ENCODE measurements at regions not wholly inside any gene's neighbourhood (a gene's known extent, or its start where the extent isn't known, plus 50 kb on each side); places are given as distances from the start of the nearest gene placed in this dataset.

- ChIA-PET POLR2A (ENCODE audit: low non-redundant PET) (no interaction called here), CTCF (interaction anchor here (1.2 kb wide), 1 partner anchor 10 kb away, joined by 4 read pairs; no protein-coding TSS in a partner anchor)
- no peak overlapping the region for H3K27ac ChIP-seq
- DNase-seq (ENCODE audit: low spot score), result no peak
- TF ChIP-seq, protein P1, sequence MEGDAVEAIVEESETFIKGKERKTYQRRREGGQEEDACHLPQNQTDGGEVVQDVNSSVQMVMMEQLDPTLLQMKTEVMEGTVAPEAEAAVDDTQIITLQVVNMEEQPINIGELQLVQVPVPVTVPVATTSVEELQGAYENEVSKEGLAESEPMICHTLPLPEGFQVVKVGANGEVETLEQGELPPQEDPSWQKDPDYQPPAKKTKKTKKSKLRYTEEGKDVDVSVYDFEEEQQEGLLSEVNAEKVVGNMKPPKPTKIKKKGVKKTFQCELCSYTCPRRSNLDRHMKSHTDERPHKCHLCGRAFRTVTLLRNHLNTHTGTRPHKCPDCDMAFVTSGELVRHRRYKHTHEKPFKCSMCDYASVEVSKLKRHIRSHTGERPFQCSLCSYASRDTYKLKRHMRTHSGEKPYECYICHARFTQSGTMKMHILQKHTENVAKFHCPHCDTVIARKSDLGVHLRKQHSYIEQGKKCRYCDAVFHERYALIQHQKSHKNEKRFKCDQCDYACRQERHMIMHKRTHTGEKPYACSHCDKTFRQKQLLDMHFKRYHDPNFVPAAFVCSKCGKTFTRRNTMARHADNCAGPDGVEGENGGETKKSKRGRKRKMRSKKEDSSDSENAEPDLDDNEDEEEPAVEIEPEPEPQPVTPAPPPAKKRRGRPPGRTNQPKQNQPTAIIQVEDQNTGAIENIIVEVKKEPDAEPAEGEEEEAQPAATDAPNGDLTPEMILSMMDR (conservative IDR thresholded peaks at IDR 0.05; ENCODE audit: low read depth), result no peak
Measured at GRCh38 chr5:153209016-153209415, 281.5 kb upstream of the GRIA1 start.

DNA sequence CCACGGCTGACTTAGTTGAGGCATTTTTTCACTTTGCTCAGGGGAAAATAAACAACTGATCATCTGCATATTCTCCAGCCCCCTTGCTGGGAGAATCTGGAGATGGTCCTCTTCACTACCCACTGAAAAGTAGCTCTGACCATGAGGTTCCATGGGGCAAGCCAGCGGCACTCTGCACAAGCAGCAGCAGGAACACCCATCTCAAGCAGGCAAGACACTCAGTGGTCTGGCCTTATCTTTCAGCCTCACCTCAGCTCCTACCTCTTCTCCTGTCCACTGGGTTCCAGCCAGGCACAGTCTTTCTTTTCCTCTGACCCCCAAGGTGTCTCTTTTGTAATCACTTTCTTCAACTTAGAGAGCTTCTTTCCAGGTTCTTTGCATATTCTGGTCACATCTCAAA, 280.8 kb upstream of the GRIA1 start:
- POLR2A ChIA-PET (ENCODE audit: low non-redundant PET), result no interaction called here
- CTCF ChIA-PET, result no interaction called here
- DNase-seq (ENCODE audit: low spot score), result no peak
- TF ChIP-seq, protein P1 (conservative IDR thresholded peaks at IDR 0.05; ENCODE audit: low read depth), result no peak
- no peak overlapping the region for H3K27ac ChIP-seq

DNA sequence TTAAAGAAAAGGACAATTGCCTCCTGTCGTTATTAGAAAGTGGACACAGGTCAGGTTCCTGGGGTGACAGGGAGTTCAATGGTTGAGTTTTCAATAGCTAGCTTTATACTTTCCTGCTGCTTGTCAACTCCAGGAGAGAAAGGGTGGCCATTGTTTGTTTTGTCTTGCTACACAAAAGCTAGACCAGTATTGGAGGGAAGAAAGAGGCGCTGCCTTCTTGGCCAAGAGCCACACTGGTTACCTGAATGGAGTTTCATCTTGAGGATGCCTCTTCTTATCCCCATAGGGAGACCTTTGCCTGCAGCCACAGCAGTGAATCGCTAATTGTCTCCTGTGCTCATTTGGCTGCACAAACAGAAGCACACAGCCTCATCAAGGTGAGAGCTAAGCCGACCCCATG, 279.4 kb upstream of the GRIA1 start:
- TF ChIP-seq, protein P1 (conservative IDR thresholded peaks at IDR 0.05; ENCODE audit: low read depth), result no peak
- ChIA-PET POLR2A (ENCODE audit: low non-redundant PET) (no interaction called here), CTCF (no interaction called here)
- H3K27ac ChIP-seq, result no peak overlapping the region
- DNase-seq (ENCODE audit: low spot score), result no peak

DNA sequence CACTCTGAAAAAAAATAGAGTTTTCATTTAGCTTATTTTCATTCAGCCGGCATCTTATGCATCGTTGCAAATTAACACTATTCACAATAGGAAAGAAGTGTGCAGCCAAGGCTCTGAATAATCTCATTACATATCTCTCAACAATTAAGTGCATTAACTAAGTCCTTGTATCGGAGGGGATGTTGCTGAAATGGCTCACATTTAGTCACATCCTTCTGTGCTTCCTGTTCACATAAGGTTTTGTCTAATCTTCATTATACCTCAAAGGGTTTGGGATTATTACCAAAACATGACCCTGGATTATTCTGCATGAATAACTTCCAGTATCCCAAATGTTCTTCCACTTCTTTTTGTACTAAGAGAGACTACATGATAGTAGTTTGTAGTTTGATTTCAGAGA, 278.0 kb upstream of the GRIA1 start:
- no peak overlapping the region for H3K27ac ChIP-seq
- no peak for DNase-seq (ENCODE audit: low spot score)
- CTCF ChIA-PET, result interaction anchor here (0.5 kb wide), 1 partner anchor 406 kb away, joined by 3 read pairs; no protein-coding TSS in a partner anchor
- POLR2A ChIA-PET (ENCODE audit: low non-redundant PET), result no interaction called here
- TF ChIP-seq, protein P1 (conservative IDR thresholded peaks at IDR 0.05; ENCODE audit: low read depth), result no peak

- ChIA-PET CTCF (interaction anchor here (0.6 kb wide), 1 partner anchor 16 kb away, joined by 3 read pairs; no protein-coding TSS in a partner anchor), POLR2A (ENCODE audit: low non-redundant PET) (no interaction called here)
- peak; percentile 91 for DNase-seq (ENCODE audit: low spot score)
- TF ChIP-seq, protein P1 (conservative IDR thresholded peaks at IDR 0.05; ENCODE audit: low read depth), result no peak
- peak overlapping the region; percentile 60; the same call in 1 of the 2 replicates for H3K27ac ChIP-seq
Measured at GRCh38 chr5:153222936-153223335, 267.5 kb upstream of the GRIA1 start.

GRCh38 chr5:153223376-153223775, 267.1 kb upstream of the GRIA1 start:
- CTCF ChIA-PET, result interaction anchor here (0.6 kb wide), 1 partner anchor 15 kb away, joined by 3 read pairs; no protein-coding TSS in a partner anchor

More at GRCh38 chr5:153223376-153223775, 267.1 kb upstream of the GRIA1 start:
- TF ChIP-seq, protein P1 (conservative IDR thresholded peaks at IDR 0.05; ENCODE audit: low read depth), result no peak
- H3K27ac ChIP-seq, result peak overlapping the region; percentile 60; the same call in 1 of the 2 replicates
- POLR2A ChIA-PET (ENCODE audit: low non-redundant PET), result no interaction called here
- DNase-seq (ENCODE audit: low spot score), result peak; percentile 7

Data from RWPE1 (cell line).